HG03354 (cell line): ENCODE measurements at regions not wholly inside any gene's neighbourhood (a gene's known extent, or its start where the extent isn't known, plus 50 kb on each side); places are given as distances from the start of the nearest gene placed in this dataset.
A peak's percentile ranks its signal among the peaks of the same experiment; 100 is the strongest.

Experiments used
- ATAC-seq: cut with Tn5 transposase; IDR thresholded peaks from one replicate; pipeline ENCODE4 v1.9.1; 2021; ENCODE audit warnings: mild to moderate bottlenecking; ENCODE audit not compliant: unreplicated experiment, poor library complexity, severe bottlenecking

- ATAC-seq: no peak
These were observed 60.3 kb upstream of the RIPPLY2 start for GRCh38 chr6:83792846-83793245.

GRCh38 chr6:83781506-83781905 lies 71.7 kb upstream of the RIPPLY2 start:
- ATAC-seq: no peak

GRCh38 chr6:83770910-83771309 lies 62.0 kb upstream of the SNAP91 start:
- ATAC-seq: peak; percentile 73

DNA sequence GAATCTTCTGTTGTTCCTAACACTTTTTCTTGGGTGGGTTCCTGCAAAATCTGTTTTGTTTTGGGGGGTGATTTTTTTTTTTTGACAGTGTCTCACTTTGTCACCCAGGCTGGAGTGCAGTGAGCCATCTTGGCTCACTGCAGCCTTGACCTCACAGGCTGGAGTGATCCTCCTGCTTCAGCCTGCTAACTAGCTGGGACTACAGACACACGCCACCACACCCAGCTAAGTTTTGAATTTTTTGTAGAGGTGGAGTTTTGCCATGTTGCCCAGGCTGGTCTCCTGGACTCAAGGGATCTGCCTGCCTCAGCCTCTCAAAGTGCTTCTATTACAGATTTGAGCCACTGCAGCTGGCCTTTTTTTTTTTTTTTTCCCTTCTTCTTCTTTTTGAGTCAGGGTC lies 60.5 kb upstream of the SNAP91 start:
- ATAC-seq: no peak

GRCh38 chr6:83767033-83767432 lies 58.1 kb upstream of the SNAP91 start:
- ATAC-seq: no peak
